ENCODE measurements at regions not wholly inside any gene's neighbourhood (a gene's known extent, or its start where the extent isn't known, plus 50 kb on each side); places are given as distances from the start of the nearest gene placed in this dataset.

DNA sequence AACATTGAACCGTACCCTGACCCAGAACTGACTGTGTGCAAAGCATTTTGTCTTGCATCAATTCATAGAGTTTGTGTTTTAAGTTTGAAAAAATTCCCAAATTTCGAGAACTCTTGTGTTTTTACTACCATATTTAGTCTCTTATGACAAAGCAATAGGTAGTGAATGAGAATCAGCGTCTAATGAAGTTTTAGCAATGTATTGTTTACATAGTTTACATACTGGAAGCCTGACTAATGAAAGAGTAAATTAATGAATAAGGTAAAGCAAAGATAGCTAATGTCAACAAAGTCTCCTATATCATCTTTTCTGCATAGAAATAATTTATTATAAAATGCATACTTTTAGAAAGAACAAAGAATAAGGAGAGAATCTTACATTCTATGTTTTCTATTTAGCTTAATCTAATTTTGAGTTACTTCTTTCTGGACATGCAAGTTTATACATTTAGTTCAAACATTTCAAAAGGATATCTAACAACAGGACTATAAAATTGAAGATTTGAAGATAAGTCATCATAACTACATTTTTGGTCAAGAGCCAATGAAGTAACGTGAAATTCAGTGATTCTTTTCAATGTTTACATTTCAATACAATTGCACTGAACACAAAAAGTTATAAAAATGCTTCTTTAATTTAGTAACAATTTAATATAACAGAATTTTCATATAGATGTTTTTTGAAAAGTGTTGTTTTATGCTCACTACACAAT is 1943.7 kb downstream of the NCAM2 start:
- CTCF ChIA-PET, result no interaction called here

DNA sequence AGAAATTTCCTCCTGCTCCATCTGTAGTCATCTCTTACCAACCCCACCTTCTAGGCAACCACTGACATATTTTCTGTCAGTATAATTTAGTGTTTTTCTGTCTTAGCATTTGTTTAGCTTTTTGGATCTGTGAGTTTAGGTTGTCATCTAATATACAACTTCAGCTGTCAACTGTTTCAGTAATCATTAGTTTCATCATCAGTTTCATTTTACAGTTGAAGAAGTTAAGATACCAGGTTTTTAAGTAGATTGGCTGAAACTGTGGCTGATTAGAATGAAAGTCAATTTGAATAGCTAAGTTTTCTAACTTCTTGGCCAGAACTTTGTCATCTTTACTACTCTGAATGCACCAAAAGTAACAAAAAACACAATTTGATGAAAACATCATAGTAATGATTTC is 1957.3 kb downstream of the NCAM2 start:
- no peaks in the 10 kb centered on the region for H3K4me1 Mint-ChIP-seq (ENCODE audit: insufficient read depth, unreplicated experiment)
- CTCF ChIA-PET, result no interaction called here
- no peaks in the 10 kb centered on the region for H3K27me3 Mint-ChIP-seq (ENCODE audit: insufficient read depth, unreplicated experiment)
- H3K4me3 Mint-ChIP-seq (ENCODE audit: unreplicated experiment), result no peak overlapping the region
- peaks cover 7% of the 10 kb centered on the region for H3K36me3 Mint-ChIP-seq (ENCODE audit: insufficient read depth, unreplicated experiment)
- TF ChIP-seq, protein P1, sequence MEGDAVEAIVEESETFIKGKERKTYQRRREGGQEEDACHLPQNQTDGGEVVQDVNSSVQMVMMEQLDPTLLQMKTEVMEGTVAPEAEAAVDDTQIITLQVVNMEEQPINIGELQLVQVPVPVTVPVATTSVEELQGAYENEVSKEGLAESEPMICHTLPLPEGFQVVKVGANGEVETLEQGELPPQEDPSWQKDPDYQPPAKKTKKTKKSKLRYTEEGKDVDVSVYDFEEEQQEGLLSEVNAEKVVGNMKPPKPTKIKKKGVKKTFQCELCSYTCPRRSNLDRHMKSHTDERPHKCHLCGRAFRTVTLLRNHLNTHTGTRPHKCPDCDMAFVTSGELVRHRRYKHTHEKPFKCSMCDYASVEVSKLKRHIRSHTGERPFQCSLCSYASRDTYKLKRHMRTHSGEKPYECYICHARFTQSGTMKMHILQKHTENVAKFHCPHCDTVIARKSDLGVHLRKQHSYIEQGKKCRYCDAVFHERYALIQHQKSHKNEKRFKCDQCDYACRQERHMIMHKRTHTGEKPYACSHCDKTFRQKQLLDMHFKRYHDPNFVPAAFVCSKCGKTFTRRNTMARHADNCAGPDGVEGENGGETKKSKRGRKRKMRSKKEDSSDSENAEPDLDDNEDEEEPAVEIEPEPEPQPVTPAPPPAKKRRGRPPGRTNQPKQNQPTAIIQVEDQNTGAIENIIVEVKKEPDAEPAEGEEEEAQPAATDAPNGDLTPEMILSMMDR (IDR thresholded peaks at IDR 0.05; ENCODE audit: unreplicated experiment), result no peak
- BruUV-seq (replicated peaks), result no TSS peak
- H3K27ac Mint-ChIP-seq (ENCODE audit: low read depth, unreplicated experiment), result no peak overlapping the region
- DNase-seq (ENCODE audit: unreplicated experiment), result no peak
- intact Hi-C loops (cut with micrococcal nuclease), result no loop called here
- POLR2A ChIA-PET, result no interaction called here
- peaks cover 7% of the 10 kb centered on the region for H3K9me3 Mint-ChIP-seq (ENCODE audit: unreplicated experiment)

More for the DNA sequence above, 1943.7 kb downstream of the NCAM2 start:
- Mint-ChIP-seq H3K4me3 (ENCODE audit: unreplicated experiment) (no peak overlapping the region), H3K27me3 (ENCODE audit: insufficient read depth, unreplicated experiment) (no peaks in the 10 kb centered on the region), H3K27ac (ENCODE audit: low read depth, unreplicated experiment) (peak overlapping the region; percentile 35), H3K4me1 (ENCODE audit: insufficient read depth, unreplicated experiment) (no peaks in the 10 kb centered on the region), H3K36me3 (ENCODE audit: insufficient read depth, unreplicated experiment) (peaks cover 6% of the 10 kb centered on the region), H3K9me3 (ENCODE audit: unreplicated experiment) (no peaks in the 10 kb centered on the region)
- TF ChIP-seq, protein P1 (IDR thresholded peaks at IDR 0.05; ENCODE audit: unreplicated experiment), result no peak
- no TSS peak for BruUV-seq (replicated peaks)
- DNase-seq (ENCODE audit: unreplicated experiment), result no peak
- POLR2A ChIA-PET, result no interaction called here
- intact Hi-C loops (cut with micrococcal nuclease), result no loop called here

DNA sequence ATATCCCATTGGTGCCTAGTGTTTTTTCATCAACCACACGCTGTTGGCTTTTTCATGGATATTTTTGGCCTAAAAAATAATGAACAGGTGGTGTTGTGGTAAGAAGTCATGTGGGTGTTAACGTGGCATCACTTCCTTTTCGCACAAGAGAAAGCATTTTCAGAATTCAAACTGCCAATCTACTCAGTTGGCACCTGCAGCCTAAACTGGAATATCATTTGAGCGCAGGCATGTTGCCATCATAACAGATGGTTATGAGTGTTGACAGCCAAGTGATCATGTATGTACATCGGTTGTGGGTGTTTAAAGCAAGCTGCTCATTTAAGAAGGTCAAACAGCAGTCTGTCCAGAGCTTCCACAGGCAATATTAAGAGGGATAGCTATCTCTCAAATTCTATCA is 1963.0 kb downstream of the NCAM2 start:
- Mint-ChIP-seq H3K4me3 (ENCODE audit: unreplicated experiment) (no peak overlapping the region), H3K27me3 (ENCODE audit: insufficient read depth, unreplicated experiment) (no peaks in the 10 kb centered on the region), H3K27ac (ENCODE audit: low read depth, unreplicated experiment) (no peak overlapping the region), H3K9me3 (ENCODE audit: unreplicated experiment) (no peaks in the 10 kb centered on the region), H3K4me1 (ENCODE audit: insufficient read depth, unreplicated experiment) (no peaks in the 10 kb centered on the region), H3K36me3 (ENCODE audit: insufficient read depth, unreplicated experiment) (no peaks in the 10 kb centered on the region)
- ChIA-PET CTCF (no interaction called here), POLR2A (no interaction called here)
- no peak for DNase-seq (ENCODE audit: unreplicated experiment)
- intact Hi-C loops (cut with micrococcal nuclease), result no loop called here
- TF ChIP-seq, protein P1 (IDR thresholded peaks at IDR 0.05; ENCODE audit: unreplicated experiment), result no peak
- no TSS peak for BruUV-seq (replicated peaks)

DNA sequence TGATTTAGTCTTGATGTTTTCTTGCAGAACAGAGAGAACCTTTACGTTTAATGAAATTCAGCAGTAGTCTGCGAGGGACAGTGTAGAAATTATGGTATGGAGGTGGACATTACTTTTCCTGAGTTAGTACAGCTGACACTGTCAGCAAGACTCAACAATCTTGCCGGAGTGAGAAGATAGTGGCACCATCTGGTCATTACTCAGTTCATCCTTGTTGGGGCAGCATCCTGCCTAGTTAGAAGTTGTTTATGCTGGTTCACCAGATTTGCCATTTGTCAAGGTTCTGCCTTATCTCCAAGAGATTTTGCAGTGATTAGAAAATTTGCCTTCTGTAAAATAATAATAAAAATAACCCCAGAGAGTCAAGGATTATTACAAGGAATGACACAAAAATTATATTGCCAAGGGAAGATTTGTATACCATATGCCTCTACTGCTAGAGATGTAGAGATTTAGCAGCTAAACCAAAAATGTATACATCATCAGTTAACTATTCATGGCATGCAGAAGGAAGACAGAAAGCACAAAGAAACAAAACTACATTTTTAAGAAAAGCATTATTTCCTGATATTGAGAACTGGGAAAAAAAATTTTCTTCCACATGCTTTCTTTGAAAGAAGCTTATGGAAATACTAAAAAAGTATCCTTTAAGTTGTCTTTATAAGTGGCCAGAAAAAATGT is 1967.4 kb downstream of the NCAM2 start:
- intact Hi-C loops (cut with micrococcal nuclease), result no loop called here
- Mint-ChIP-seq H3K27ac (ENCODE audit: low read depth, unreplicated experiment) (no peak overlapping the region), H3K4me3 (ENCODE audit: unreplicated experiment) (no peak overlapping the region), H3K9me3 (ENCODE audit: unreplicated experiment) (no peaks in the 10 kb centered on the region), H3K4me1 (ENCODE audit: insufficient read depth, unreplicated experiment) (no peaks in the 10 kb centered on the region), H3K27me3 (ENCODE audit: insufficient read depth, unreplicated experiment) (no peaks in the 10 kb centered on the region), H3K36me3 (ENCODE audit: insufficient read depth, unreplicated experiment) (no peaks in the 10 kb centered on the region)
- ChIA-PET CTCF (interaction anchor here (1.1 kb wide), 1 partner anchor 436 kb away, joined by 5 read pairs; no protein-coding TSS in a partner anchor), POLR2A (no interaction called here)
- BruUV-seq (replicated peaks), result no TSS peak
- no peak for DNase-seq (ENCODE audit: unreplicated experiment)
- TF ChIP-seq, protein P1 (IDR thresholded peaks at IDR 0.05; ENCODE audit: unreplicated experiment), result no peak
